Astrocyte (in vitro differentiated cells and primary cell): ENCODE measurements at regions not wholly inside any gene's neighbourhood (a gene's known extent, or its start where the extent isn't known, plus 50 kb on each side); places are given as distances from the start of the nearest gene placed in this dataset.

Source experiments
- CTCF ChIP-seq: IDR thresholded peaks from 2 replicates; pipeline ENCODE4 v1.5.1; 2011; ENCODE audit warnings: low read depth, mild to moderate bottlenecking, inconsistent platforms, low read length, moderate library complexity; ENCODE audit not compliant: insufficient read depth
- EZH2 ChIP-seq: IDR thresholded peaks from 2 replicates; pipeline ENCODE4 v1.6.1; 2012; ENCODE audit warnings: mild to moderate bottlenecking, low read length, inconsistent platforms; ENCODE audit not compliant: insufficient read depth

DNA sequence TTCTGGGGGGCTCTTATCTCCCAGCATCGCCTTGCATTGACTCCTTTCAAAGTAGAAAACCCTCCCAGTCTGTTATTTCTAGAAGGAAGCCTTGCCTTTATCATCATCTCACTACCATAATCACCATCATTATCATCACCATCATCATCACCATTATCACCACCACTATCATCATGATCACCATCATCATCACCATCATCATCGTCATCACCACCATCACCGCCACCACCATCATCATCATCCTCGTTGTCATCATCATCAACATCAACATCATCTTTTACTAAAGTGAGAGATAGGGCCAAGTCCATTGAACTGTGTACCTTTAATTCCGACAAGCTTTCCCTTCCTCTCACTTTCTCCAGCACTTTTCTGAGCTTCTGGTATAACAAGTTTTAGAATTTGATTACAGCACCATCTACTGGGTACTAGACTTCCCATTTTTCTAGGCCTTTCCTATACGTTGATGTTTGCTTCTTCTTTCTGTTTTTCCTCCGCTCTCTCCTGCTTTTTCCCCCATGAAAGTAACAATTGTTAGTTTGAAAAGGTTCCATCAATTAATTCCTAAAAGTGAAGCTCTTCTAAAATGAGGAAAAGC is 226.4 kb downstream of the BUB3 start:
- TF ChIP-seq EZH2 (no peak), CTCF (peak; percentile 41)
